ENCODE measurements at regions not wholly inside any gene's neighbourhood (a gene's known extent, or its start where the extent isn't known, plus 50 kb on each side); places are given as distances from the start of the nearest gene placed in this dataset.

DNA sequence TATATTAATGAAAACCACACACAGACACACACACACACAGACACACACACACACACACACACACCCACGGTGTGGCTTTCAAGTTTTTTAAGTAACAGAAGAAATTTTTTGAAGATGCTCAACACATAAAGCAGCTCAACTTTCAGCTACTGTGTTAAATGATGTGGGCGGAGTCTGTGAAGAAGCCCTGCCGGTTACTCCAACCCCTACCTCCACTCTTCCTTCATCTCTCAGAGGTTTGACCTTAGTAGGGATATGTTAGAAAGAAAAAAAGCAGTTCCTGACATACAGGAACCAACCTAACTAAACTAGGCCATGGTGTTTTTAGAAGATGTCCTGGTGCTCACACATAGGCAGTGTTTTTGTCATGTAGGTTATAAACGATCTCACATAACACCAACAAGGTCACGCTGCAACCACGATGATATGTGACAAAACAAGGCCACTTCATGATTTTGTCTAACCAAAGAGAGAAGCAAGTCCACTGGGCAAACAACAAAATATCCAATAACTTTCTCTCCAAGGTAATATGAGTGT lies 112.8 kb downstream of the EMB start:
- H3K36me3 ChIP-seq (ENCODE audit: insufficient read depth, low read length), result no peaks in the 10 kb centered on the region

DNA sequence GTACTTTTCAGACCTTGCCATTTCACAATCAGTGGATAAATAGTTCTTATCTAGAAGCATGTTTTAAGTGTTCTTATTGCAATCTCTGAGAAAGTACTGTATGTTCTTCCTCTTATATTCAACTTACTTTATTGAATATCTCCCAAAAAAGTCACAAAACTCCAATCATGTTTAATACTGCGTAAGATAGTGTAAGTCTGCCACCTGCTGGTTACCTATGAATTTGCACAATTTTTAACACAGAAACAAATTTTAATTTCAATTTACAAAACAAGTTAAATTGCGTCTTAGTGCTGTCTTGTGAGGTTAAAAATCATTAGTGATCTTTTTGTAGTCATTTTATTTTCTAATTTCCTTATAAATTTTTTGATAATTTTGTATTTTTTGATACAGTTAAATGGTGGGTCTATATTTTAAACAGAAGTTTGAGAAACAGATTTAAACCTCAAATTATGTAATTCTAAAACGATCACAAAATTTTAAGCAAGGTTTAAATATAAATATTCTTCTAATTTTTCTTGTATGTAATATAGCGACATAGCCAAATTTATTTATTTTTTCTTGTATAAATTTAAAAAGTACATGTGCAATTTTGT lies 115.8 kb downstream of the EMB start:
- H3K9ac ChIP-seq (ENCODE audit: low read length), result no peak overlapping the region
- peaks cover 4% of the 10 kb centered on the region for H3K9me3 ChIP-seq (ENCODE audit: low read length)
- no peak overlapping the region for H3K4me2 ChIP-seq (ENCODE audit: low read length)
- no peak overlapping the region for H3K27ac ChIP-seq (ENCODE audit: low read length)
- no peaks in the 10 kb centered on the region for H3K36me3 ChIP-seq (ENCODE audit: insufficient read depth, low read length)
- no peaks in the 10 kb centered on the region for H3F3A ChIP-seq (ENCODE audit: insufficient read depth, low read length, poor library complexity, severe bottlenecking)
- no peak overlapping the region for H2AFZ ChIP-seq (ENCODE audit: low read depth, low read length)
- H3K4me3 ChIP-seq (ENCODE audit: low read length), result no peak overlapping the region
- no peaks in the 10 kb centered on the region for H3K9me2 ChIP-seq (ENCODE audit: insufficient read depth, low read length)
- H3K79me2 ChIP-seq (replicated peaks; ENCODE audit: insufficient read depth, low read length), result no peaks in the 10 kb centered on the region
- TF ChIP-seq, protein P1, sequence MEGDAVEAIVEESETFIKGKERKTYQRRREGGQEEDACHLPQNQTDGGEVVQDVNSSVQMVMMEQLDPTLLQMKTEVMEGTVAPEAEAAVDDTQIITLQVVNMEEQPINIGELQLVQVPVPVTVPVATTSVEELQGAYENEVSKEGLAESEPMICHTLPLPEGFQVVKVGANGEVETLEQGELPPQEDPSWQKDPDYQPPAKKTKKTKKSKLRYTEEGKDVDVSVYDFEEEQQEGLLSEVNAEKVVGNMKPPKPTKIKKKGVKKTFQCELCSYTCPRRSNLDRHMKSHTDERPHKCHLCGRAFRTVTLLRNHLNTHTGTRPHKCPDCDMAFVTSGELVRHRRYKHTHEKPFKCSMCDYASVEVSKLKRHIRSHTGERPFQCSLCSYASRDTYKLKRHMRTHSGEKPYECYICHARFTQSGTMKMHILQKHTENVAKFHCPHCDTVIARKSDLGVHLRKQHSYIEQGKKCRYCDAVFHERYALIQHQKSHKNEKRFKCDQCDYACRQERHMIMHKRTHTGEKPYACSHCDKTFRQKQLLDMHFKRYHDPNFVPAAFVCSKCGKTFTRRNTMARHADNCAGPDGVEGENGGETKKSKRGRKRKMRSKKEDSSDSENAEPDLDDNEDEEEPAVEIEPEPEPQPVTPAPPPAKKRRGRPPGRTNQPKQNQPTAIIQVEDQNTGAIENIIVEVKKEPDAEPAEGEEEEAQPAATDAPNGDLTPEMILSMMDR (IDR thresholded peaks at IDR 0.05; ENCODE audit: poor library complexity, severe bottlenecking), result peak; percentile 66
- TF ChIP-seq POLR2AphosphoS5 (IDR thresholded peaks at IDR 0.05) (no peak), SMC3 (conservative IDR thresholded peaks at IDR 0.05; ENCODE audit: poor library complexity) (no peak), RAD21 (conservative IDR thresholded peaks at IDR 0.05) (peak; percentile 51)
- no peaks in the 10 kb centered on the region for H3K27me3 ChIP-seq (ENCODE audit: insufficient read depth, low read depth, low read length)
- no peaks in the 10 kb centered on the region for H4K20me1 ChIP-seq (ENCODE audit: insufficient read depth)

More for the DNA sequence above, 112.8 kb downstream of the EMB start:
- H3K79me2 ChIP-seq (replicated peaks; ENCODE audit: insufficient read depth, low read length), result no peaks in the 10 kb centered on the region
- no peaks in the 10 kb centered on the region for H3K9me3 ChIP-seq (ENCODE audit: low read length)
- H3K27me3 ChIP-seq (ENCODE audit: insufficient read depth, low read depth, low read length), result no peaks in the 10 kb centered on the region
- H3K9me2 ChIP-seq (ENCODE audit: insufficient read depth, low read length), result no peaks in the 10 kb centered on the region
- H2AFZ ChIP-seq (ENCODE audit: low read depth, low read length), result no peak overlapping the region
- H4K20me1 ChIP-seq (ENCODE audit: insufficient read depth), result no peaks in the 10 kb centered on the region
- H3F3A ChIP-seq (ENCODE audit: insufficient read depth, low read length, poor library complexity, severe bottlenecking), result no peaks in the 10 kb centered on the region
- H3K9ac ChIP-seq (ENCODE audit: low read length), result no peak overlapping the region
- no peak overlapping the region for H3K4me3 ChIP-seq (ENCODE audit: low read length)
- TF ChIP-seq RAD21 (conservative IDR thresholded peaks at IDR 0.05) (no peak), TAF1 (IDR thresholded peaks at IDR 0.05; ENCODE audit: low read depth) (no peak), MXI1 (conservative IDR thresholded peaks at IDR 0.05; ENCODE audit: poor library complexity, severe bottlenecking) (no peak), EZH2 (IDR thresholded peaks at IDR 0.05; ENCODE audit: borderline replicate concordance, insufficient read depth, low read length, poor library complexity, severe bottlenecking) (no peak)
- H3K4me2 ChIP-seq (ENCODE audit: low read length), result no peak overlapping the region
- H3K27ac ChIP-seq (ENCODE audit: low read length), result no peak overlapping the region

DNA sequence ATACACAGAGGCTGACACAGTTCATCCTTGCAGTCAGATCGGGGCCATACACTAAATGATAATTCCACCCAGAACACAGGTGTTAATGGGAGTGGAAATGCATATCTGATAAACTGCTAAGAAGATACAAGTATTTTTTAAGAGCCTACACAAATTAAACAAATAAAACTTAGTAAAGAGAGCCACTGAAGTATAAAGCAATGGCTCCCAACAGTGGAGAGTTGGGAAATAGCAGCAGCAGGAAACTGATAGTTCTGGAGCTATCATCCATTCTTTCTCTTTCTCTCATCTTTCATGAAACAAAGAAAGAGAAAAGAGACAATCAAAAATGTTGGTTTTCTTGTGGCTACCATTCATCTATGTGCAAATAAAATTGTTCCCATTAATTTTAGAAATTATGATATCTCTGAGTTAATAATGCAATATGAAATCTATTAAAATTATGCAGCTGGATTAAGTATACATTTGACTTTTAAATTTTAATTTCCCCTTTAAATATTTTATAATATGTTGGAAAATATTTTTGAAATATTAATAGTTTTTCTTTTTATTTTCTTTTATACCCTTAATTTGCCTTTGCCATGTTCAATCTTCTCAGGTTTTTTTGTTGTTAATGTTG lies 120.8 kb downstream of the EMB start:
- Histone ChIP-seq H3K9ac (ENCODE audit: low read length) (no peak overlapping the region), H3K27ac (ENCODE audit: low read length) (no peak overlapping the region), H3K79me2 (replicated peaks; ENCODE audit: insufficient read depth, low read length) (no peaks in the 10 kb centered on the region), H3F3A (ENCODE audit: insufficient read depth, low read length, poor library complexity, severe bottlenecking) (no peaks in the 10 kb centered on the region), H3K9me3 (ENCODE audit: low read length) (peaks cover 9% of the 10 kb centered on the region), H3K36me3 (ENCODE audit: insufficient read depth, low read length) (no peaks in the 10 kb centered on the region), H3K27me3 (ENCODE audit: insufficient read depth, low read depth, low read length) (no peaks in the 10 kb centered on the region), H4K20me1 (ENCODE audit: insufficient read depth) (no peaks in the 10 kb centered on the region), H3K4me3 (ENCODE audit: low read length) (no peak overlapping the region), H3K4me2 (ENCODE audit: low read length) (no peak overlapping the region), H2AFZ (ENCODE audit: low read depth, low read length) (no peak overlapping the region), H3K9me2 (ENCODE audit: insufficient read depth, low read length) (no peaks in the 10 kb centered on the region)
- TF ChIP-seq MXI1 (conservative IDR thresholded peaks at IDR 0.05; ENCODE audit: poor library complexity, severe bottlenecking), result no peak
- TF ChIP-seq POLR2AphosphoS5 (IDR thresholded peaks at IDR 0.05), result no peak
- no peak for TF ChIP-seq RAD21 (conservative IDR thresholded peaks at IDR 0.05)
- no peak for TF ChIP-seq EP300 (conservative IDR thresholded peaks at IDR 0.05; ENCODE audit: poor library complexity, severe bottlenecking)
- TF ChIP-seq SMC3 (conservative IDR thresholded peaks at IDR 0.05; ENCODE audit: poor library complexity), result no peak
- TF ChIP-seq, protein P2, sequence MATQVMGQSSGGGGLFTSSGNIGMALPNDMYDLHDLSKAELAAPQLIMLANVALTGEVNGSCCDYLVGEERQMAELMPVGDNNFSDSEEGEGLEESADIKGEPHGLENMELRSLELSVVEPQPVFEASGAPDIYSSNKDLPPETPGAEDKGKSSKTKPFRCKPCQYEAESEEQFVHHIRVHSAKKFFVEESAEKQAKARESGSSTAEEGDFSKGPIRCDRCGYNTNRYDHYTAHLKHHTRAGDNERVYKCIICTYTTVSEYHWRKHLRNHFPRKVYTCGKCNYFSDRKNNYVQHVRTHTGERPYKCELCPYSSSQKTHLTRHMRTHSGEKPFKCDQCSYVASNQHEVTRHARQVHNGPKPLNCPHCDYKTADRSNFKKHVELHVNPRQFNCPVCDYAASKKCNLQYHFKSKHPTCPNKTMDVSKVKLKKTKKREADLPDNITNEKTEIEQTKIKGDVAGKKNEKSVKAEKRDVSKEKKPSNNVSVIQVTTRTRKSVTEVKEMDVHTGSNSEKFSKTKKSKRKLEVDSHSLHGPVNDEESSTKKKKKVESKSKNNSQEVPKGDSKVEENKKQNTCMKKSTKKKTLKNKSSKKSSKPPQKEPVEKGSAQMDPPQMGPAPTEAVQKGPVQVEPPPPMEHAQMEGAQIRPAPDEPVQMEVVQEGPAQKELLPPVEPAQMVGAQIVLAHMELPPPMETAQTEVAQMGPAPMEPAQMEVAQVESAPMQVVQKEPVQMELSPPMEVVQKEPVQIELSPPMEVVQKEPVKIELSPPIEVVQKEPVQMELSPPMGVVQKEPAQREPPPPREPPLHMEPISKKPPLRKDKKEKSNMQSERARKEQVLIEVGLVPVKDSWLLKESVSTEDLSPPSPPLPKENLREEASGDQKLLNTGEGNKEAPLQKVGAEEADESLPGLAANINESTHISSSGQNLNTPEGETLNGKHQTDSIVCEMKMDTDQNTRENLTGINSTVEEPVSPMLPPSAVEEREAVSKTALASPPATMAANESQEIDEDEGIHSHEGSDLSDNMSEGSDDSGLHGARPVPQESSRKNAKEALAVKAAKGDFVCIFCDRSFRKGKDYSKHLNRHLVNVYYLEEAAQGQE (IDR thresholded peaks at IDR 0.05; ENCODE audit: borderline replicate concordance), result no peak
- TF ChIP-seq, protein P1 (IDR thresholded peaks at IDR 0.05; ENCODE audit: poor library complexity, severe bottlenecking), result no peak
- no peak for TF ChIP-seq TAF1 (IDR thresholded peaks at IDR 0.05; ENCODE audit: low read depth)
- no peak for TF ChIP-seq EZH2 (IDR thresholded peaks at IDR 0.05; ENCODE audit: borderline replicate concordance, insufficient read depth, low read length, poor library complexity, severe bottlenecking)

Data from neural cell (in vitro differentiated cells).